K562 (cell line): ENCODE measurements at regions not wholly inside any gene's neighbourhood (a gene's known extent, or its start where the extent isn't known, plus 50 kb on each side); places are given as distances from the start of the nearest gene placed in this dataset.

Source experiments
- ATAC-seq: fragments of 200-7000 bp; cut with Tn5 transposase; 3 replicates; pipeline ENCODE4 v1.9.1; 2020; ENCODE audit warnings: moderate library complexity
- BruUV-seq: library from RNA; stranded (reverse); fragments of 400-500 nt; replicated peaks from 2 replicates; lab custom pipeline; 2021; lab: Mats Ljungman, UMichigan
- CTCF ChIA-PET: fragments of 300-600 bp; formaldehyde crosslinking; extraction: SDS; loops from one replicate; lab custom pipeline; 2021; ENCODE audit warnings: low intra/inter-chr PET ratio; lab: Yijun Ruan, JAX
- POLR2A ChIA-PET: fragments of 300-600, 350-650 bp; sonication (Branson Sonifier 250); formaldehyde crosslinking; extraction: SDS; loops from one replicate; lab custom pipeline; 2021; ENCODE audit warnings: antibody characterized with exemption, inconsistent platforms; lab: Yijun Ruan, JAX
- DNase-seq, 4 experiments: peaks; one replicate each; pipeline versions ENCODE4 v3.0.0 to v3.0.0-alpha.2; 2011 to 2018; ENCODE audit warnings: low spot score in 3 of 4, mixed read lengths in 3 of 4; ENCODE audit errors: extremely low read depth in 1 of 4
- FAIRE-seq: peaks from 2 replicates; lab custom pipeline; 2011; peaks lifted over from hg19 to GRCh38; lab: Jason Lieb, UNC
- H2AFZ ChIP-seq: 2 replicates; pipeline ENCODE4 v1.6.0; 2011; ENCODE audit warnings: low read depth, low read length, control low read depth, inconsistent platforms
- H3K27ac ChIP-seq: fragments of 200-600 bp; 3 replicates; pipeline ENCODE4 v1.8.0; 2011; ENCODE audit warnings: low read depth, mild to moderate bottlenecking, control low read depth, inconsistent platforms, low read length, moderate library complexity, mixed read lengths; ENCODE audit errors: extremely low read depth
- H3K27me3 ChIP-seq, 2 experiments: fragments of 300-600 bp in 1 of 2; 2 replicates in 1 of 2; 3 replicates in 1 of 2; pipeline versions ENCODE4 v1.6.0 to v1.8.0; 2011; ENCODE audit warnings: inconsistent platforms in 2 of 2, low read length in 2 of 2, mild to moderate bottlenecking in 1 of 2, mixed read lengths in 1 of 2, moderate library complexity in 1 of 2; ENCODE audit not compliant: control insufficient read depth in 2 of 2, insufficient read depth in 2 of 2
- H3K36me3 ChIP-seq: fragments of 300-600 bp; 3 replicates; pipeline ENCODE4 v1.8.0; 2011; ENCODE audit warnings: mild to moderate bottlenecking, low read length, inconsistent platforms; ENCODE audit not compliant: control insufficient read depth, insufficient read depth
- H3K4me1 ChIP-seq, 2 experiments: fragments of 200-600 bp in 1 of 2; replicated peaks in 1 of 2; 2 replicates in 1 of 2; 3 replicates in 1 of 2; pipeline versions ENCODE4 v1.5.1 to v1.8.0; 2011; ENCODE audit warnings: inconsistent platforms in 2 of 2, low read length in 2 of 2, mild to moderate bottlenecking in 1 of 2, mixed read lengths in 1 of 2, moderate library complexity in 1 of 2; ENCODE audit not compliant: control insufficient read depth in 2 of 2, insufficient read depth in 2 of 2
- H3K4me2 ChIP-seq: 2 replicates; pipeline ENCODE4 v1.6.1; 2011; ENCODE audit warnings: low read length, control low read depth, inconsistent platforms, mixed read lengths; ENCODE audit not compliant: insufficient read depth
- H3K4me3 ChIP-seq: fragments of 200-600 bp; sonication (generic), shearing (Covaris generic); 2 replicates; pipeline ENCODE4 v1.5.1; 2016; ENCODE audit warnings: control low read depth, inconsistent platforms
- H3K79me2 ChIP-seq: fragments of 200-600 bp; 3 replicates; pipeline ENCODE4 v1.8.0; 2011; ENCODE audit warnings: low read length, inconsistent platforms; ENCODE audit not compliant: control insufficient read depth, insufficient read depth
- H3K9ac ChIP-seq, 2 experiments: 2 replicates each; pipeline versions ENCODE4 v1.6.0 to v1.6.1; 2011; ENCODE audit warnings: low read depth in 2 of 2, low read length in 2 of 2, control low read depth in 1 of 2, inconsistent platforms in 1 of 2, mild to moderate bottlenecking in 1 of 2, mixed read lengths in 1 of 2; ENCODE audit not compliant: insufficient read depth in 1 of 2
- H3K9me1 ChIP-seq: one replicate; pipeline ENCODE4 v1.6.0; 2011; ENCODE audit warnings: inconsistent platforms, mild to moderate bottlenecking, low read length, moderate library complexity; ENCODE audit not compliant: control insufficient read depth, insufficient read depth
- H3K9me3 ChIP-seq: replicated peaks from 2 replicates; pipeline ENCODE4 v1.5.1; 2011; ENCODE audit warnings: low read depth, low read length, inconsistent platforms; ENCODE audit not compliant: control insufficient read depth, insufficient read depth
- H4K20me1 ChIP-seq: replicated peaks from 2 replicates; pipeline ENCODE4 v1.6.1; 2011; ENCODE audit warnings: low read length, inconsistent platforms, mixed read lengths; ENCODE audit not compliant: control insufficient read depth, insufficient read depth
- ATF7 ChIP-seq: fragments of 450-650 bp; IDR thresholded peaks from 2 replicates; pipeline ENCODE4 v1.7.1; 2014; ENCODE audit warnings: mild to moderate bottlenecking, moderate library complexity
- E2F3 ChIP-seq: fragments of 250-450 bp; sonication (Bioruptor Pico); IDR thresholded peaks from 2 replicates; pipeline ENCODE4 v1.4.0; 2020; ENCODE audit warnings: mild to moderate bottlenecking
- GTF3C2 ChIP-seq: IDR thresholded peaks from 3 replicates; pipeline ENCODE4 v1.6.1; 2011; ENCODE audit warnings: borderline replicate concordance, mild to moderate bottlenecking, moderate library complexity; ENCODE audit not compliant: insufficient read length; ENCODE audit errors: extremely low read depth
- MAFF ChIP-seq: IDR thresholded peaks from 2 replicates; pipeline ENCODE4 v1.6.1; 2012; ENCODE audit warnings: low read length, improper control_type of control experiment
- NFE2L1 ChIP-seq: fragments of 450-650 bp; IDR thresholded peaks from 2 replicates; pipeline ENCODE4 v1.6.1; 2016; ENCODE audit warnings: missing genetic modification characterization, low read depth, mild to moderate bottlenecking, missing compliant biosample characterization, moderate library complexity, borderline replicate concordance
- NFYB ChIP-seq: IDR thresholded peaks from 2 replicates; pipeline ENCODE4 v1.6.1; 2011; ENCODE audit warnings: mild to moderate bottlenecking, moderate library complexity; ENCODE audit not compliant: insufficient read length; ENCODE audit errors: extremely low read depth
- POLR2H ChIP-seq: IDR thresholded peaks from 2 replicates; pipeline ENCODE4 v1.6.1; 2016; ENCODE audit warnings: missing genetic modification characterization, low read depth, mild to moderate bottlenecking, control low read depth, missing compliant biosample characterization, moderate library complexity
- RHOXF2B ChIP-seq: fragments of 250-450 bp; sonication (Bioruptor Pico); conservative IDR thresholded peaks from 2 replicates; pipeline ENCODE4 v1.5.1; 2021
- SIRT6 ChIP-seq: IDR thresholded peaks from one replicate; pipeline ENCODE4 v1.6.1; 2012; ENCODE audit warnings: low read depth, mild to moderate bottlenecking, control low read depth, inconsistent platforms, low read length, moderate library complexity
- SMAD3 ChIP-seq: fragments of 450-650 bp; formaldehyde crosslinking; conservative IDR thresholded peaks from 2 replicates; pipeline ENCODE4 v1.4.0; 2020; ENCODE audit warnings: mild to moderate bottlenecking
- U2AF2 ChIP-seq: fragments of 200-400 bp; formaldehyde crosslinking; optimal IDR thresholded peaks from 2 replicates; pipeline ENCODE3; 2017; ENCODE audit warnings: low read depth, mild to moderate bottlenecking, low read length
- XRCC3 ChIP-seq: fragments of 450-650 bp; IDR thresholded peaks from 2 replicates; pipeline ENCODE4 v1.6.1; 2017; ENCODE audit warnings: mild to moderate bottlenecking, moderate library complexity
- ZKSCAN3 ChIP-seq: fragments of 250-450 bp; sonication (Bioruptor Pico); IDR thresholded peaks from 2 replicates; pipeline ENCODE4 v1.4.0; 2020
- ZNF12 ChIP-seq: sonication (generic); formaldehyde crosslinking; IDR thresholded peaks from 2 replicates; pipeline ENCODE4 v1.4.0; 2020; ENCODE audit warnings: mild to moderate bottlenecking, missing genetic modification reagents
- ZNF133 ChIP-seq: fragments of 250-450 bp; sonication (Bioruptor Pico); IDR thresholded peaks from 2 replicates; pipeline ENCODE4 v1.4.0; 2020; ENCODE audit warnings: mild to moderate bottlenecking
- ZNF584 ChIP-seq: fragments of 200-800 bp; sonication (Bioruptor generic); IDR thresholded peaks from 2 replicates; pipeline ENCODE4 v1.6.1; 2016; ENCODE audit warnings: low read depth, mild to moderate bottlenecking, missing genetic modification characterization, missing compliant biosample characterization
- WGBS: fragments of 100-300 bp; shearing (Covaris generic); methylation state at CpG from one replicate; pipeline ENCODE4 v1.1.6; 2016; ENCODE audit warnings: low coverage, mixed read lengths; ENCODE audit not compliant: insufficient coverage; ENCODE audit errors: missing lambda C conversion rate; 5-methylcytosine and 5-hydroxymethylcytosine counted together
- in situ Hi-C: fragments of 300-500 bp; cut with MboI; formaldehyde crosslinking; loops from 4 replicates; pipeline ENCODE4 v1.15.0; 2018; ENCODE audit warnings: inconsistent platforms, mixed read lengths
- intact Hi-C: fragments of 100-400 bp; cut with micrococcal nuclease; formaldehyde crosslinking; loops from 2 replicates; pipeline ENCODE4 v1.14.2; 2022

DNA sequence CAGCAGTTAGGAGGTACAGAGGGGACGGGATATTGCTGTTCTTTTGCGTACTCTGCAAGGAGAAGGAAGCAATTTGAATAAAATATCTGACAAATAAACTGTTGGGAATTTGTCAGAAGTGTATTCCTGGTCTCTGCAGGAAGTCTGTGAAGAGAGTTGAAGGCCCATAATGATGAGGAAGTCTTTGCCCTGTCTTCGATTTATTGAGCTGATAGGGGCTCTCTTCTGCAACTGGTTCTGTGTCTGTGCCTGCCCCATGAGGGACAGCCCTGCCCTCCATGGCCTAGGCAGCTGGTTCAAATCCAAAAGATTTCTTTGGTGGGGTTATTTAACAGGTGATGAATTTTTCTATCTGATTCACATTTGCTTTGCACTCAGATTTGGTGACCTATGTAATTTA is 339.7 kb upstream of the EDNRB start:
- CTCF ChIA-PET = no interaction called here
- intact Hi-C loops = no loop called here
- H3K9me1 ChIP-seq = no peaks in the 10 kb centered on the region
- no peaks in the 10 kb centered on the region for H3K36me3 ChIP-seq
- H2AFZ ChIP-seq = no peak overlapping the region
- no peaks in the 10 kb centered on the region for H4K20me1 ChIP-seq
- ATAC-seq = no peak
- H3K4me1 ChIP-seq = no peaks in the 10 kb centered on the region
- H3K4me3 ChIP-seq = no peak overlapping the region
- no peak for DNase-seq
- no peak overlapping the region for H3K4me2 ChIP-seq
- POLR2A ChIA-PET = no interaction called here
- H3K27me3 ChIP-seq = no peaks in the 10 kb centered on the region
- in situ Hi-C loops = no loop called here
- H3K9me3 ChIP-seq = no peaks in the 10 kb centered on the region
- no peaks in the 10 kb centered on the region for H3K79me2 ChIP-seq
- TF ChIP-seq RHOXF2B (CRISPR knock-in tag) (no peak), ZKSCAN3 (no peak), U2AF2 (no peak), XRCC3 (no peak), ZNF133 (CRISPR knock-in tag) (no peak)
- TF ChIP-seq, all 486 proteins: peak for 0
- 0% methylated on average over 3 of the region's 3 CpGs for WGBS
- no TSS peak for BruUV-seq
- no peak for FAIRE-seq
- Histone ChIP-seq H3K9ac (no peak overlapping the region), H3K27ac (no peak overlapping the region)

DNA sequence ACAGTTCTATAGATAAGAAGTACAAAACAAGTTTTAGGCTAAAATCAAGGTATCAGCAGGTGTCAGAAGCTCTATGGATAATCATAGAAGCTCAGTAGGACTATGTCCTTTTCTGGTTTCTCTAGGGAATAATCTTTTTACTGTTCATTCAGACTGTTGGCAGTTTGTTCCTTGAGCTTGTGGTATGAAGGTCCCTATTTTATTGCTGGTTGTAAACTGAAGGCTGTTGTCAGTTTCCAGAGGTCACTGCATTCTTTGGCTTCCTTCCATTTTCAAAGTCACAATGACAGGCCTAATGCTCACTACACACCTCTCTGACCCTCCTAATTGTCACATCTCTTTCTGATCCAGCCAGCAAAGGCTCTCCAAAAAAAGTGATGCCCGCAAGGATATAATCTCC is 337.9 kb upstream of the EDNRB start:
- no peaks in the 10 kb centered on the region for H3K27me3 ChIP-seq
- ATAC-seq (no peak), DNase-seq (no peak), FAIRE-seq (no peak)
- no peak overlapping the region for H3K9ac ChIP-seq
- no peak overlapping the region for H3K4me3 ChIP-seq
- no peaks in the 10 kb centered on the region for H3K9me1 ChIP-seq
- POLR2A ChIA-PET = no interaction called here
- H3K36me3 ChIP-seq = no peaks in the 10 kb centered on the region
- no peaks in the 10 kb centered on the region for H3K4me1 ChIP-seq
- no peaks in the 10 kb centered on the region for H3K79me2 ChIP-seq
- CTCF ChIA-PET = no interaction called here
- H3K27ac ChIP-seq = no peak overlapping the region
- in situ Hi-C loops (no loop called here), intact Hi-C loops (no loop called here)
- H3K9me3 ChIP-seq = no peaks in the 10 kb centered on the region
- H4K20me1 ChIP-seq = no peaks in the 10 kb centered on the region
- no peak overlapping the region for H3K4me2 ChIP-seq
- 0% methylated on average over 1 of the region's 1 CpG for WGBS
- no peak overlapping the region for H2AFZ ChIP-seq
- BruUV-seq = no TSS peak
- TF ChIP-seq NFE2L1 (tag) (no peak), GTF3C2 (no peak), SIRT6 (no peak), ATF7 (no peak), ZNF584 (no peak), SMAD3 (CRISPR knock-in tag) (no peak), NFYB (no peak), E2F3 (CRISPR knock-in tag) (no peak), MAFF (no peak), POLR2H (no peak), ZNF12 (CRISPR knock-in tag) (no peak)
